GM12801 (cell line): ENCODE measurements at regions not wholly inside any gene's neighbourhood (a gene's known extent, or its start where the extent isn't known, plus 50 kb on each side); places are given as distances from the start of the nearest gene placed in this dataset.

Source experiments
- CTCF ChIP-seq: IDR thresholded peaks from one replicate; pipeline ENCODE4 v1.5.1; 2011; ENCODE audit warnings: control low read depth; ENCODE audit not compliant: insufficient read length; ENCODE audit errors: extremely low read depth

GRCh38 chr16:66002601-66003000, 363.9 kb upstream of the CDH5 start:
- no peak for TF ChIP-seq CTCF

- no peak for TF ChIP-seq CTCF
Observed at GRCh38 chr16:66001432-66001831, 365.1 kb upstream of the CDH5 start.

- no peak for TF ChIP-seq CTCF
Observed at GRCh38 chr16:65998443-65998842, 368.0 kb upstream of the CDH5 start.

GRCh38 chr16:65994291-65994690, 372.2 kb upstream of the CDH5 start:
- no peak for TF ChIP-seq CTCF

- TF ChIP-seq CTCF = no peak
Observed at GRCh38 chr16:65991149-65991701, 375.3 kb upstream of the CDH5 start.

GRCh38 chr16:65989861-65990604, 376.5 kb upstream of the CDH5 start:
- no peak for TF ChIP-seq CTCF

- no peak for TF ChIP-seq CTCF
Observed at GRCh38 chr16:65988024-65988595, 378.4 kb upstream of the CDH5 start.
